HG02885 (cell line): ENCODE measurements at regions not wholly inside any gene's neighbourhood (a gene's known extent, or its start where the extent isn't known, plus 50 kb on each side); places are given as distances from the start of the nearest gene placed in this dataset.
"Not testable (repeated sequence)": the region's sequence is repeated elsewhere in the genome, so short reads cannot be mapped to it uniquely, and the experiment has no call there.

Experiments used
- ATAC-seq: cut with Tn5 transposase; IDR thresholded peaks from one replicate; pipeline ENCODE4 v1.9.1; 2021; ENCODE audit warnings: mild to moderate bottlenecking; ENCODE audit not compliant: unreplicated experiment, poor library complexity

- ATAC-seq = no peak
These were observed 85.5 kb downstream of the APIP start for GRCh38 chr11:34830648-34831047.

GRCh38 chr11:34830035-34830434 lies 86.1 kb downstream of the APIP start:
- no peak for ATAC-seq

- ATAC-seq = peak; percentile 45
These were observed 89.0 kb downstream of the APIP start for GRCh38 chr11:34827228-34827627.

- no peak for ATAC-seq
These were observed 89.8 kb downstream of the APIP start for GRCh38 chr11:34826384-34826726.

GRCh38 chr11:34825670-34826383 lies 90.4 kb downstream of the APIP start:
- no peak for ATAC-seq

GRCh38 chr11:34825315-34825669 lies 90.9 kb downstream of the APIP start:
- ATAC-seq = no peak

GRCh38 chr11:34824425-34824824 lies 91.8 kb downstream of the APIP start:
- no peak for ATAC-seq

- ATAC-seq = no peak
These were observed 92.5 kb downstream of the APIP start for GRCh38 chr11:34823639-34824038.

- ATAC-seq = no peak
These were observed 93.0 kb downstream of the APIP start for GRCh38 chr11:34823197-34823596.

GRCh38 chr11:34819740-34820482 lies 96.3 kb downstream of the APIP start:
- ATAC-seq = no peak

GRCh38 chr11:34817812-34818211 lies 98.4 kb downstream of the APIP start:
- ATAC-seq = not testable (repeated sequence)

- ATAC-seq = no peak
These were observed 99.4 kb downstream of the APIP start for GRCh38 chr11:34816698-34817213.

GRCh38 chr11:34812905-34813576 lies 103.1 kb downstream of the APIP start:
- ATAC-seq = no peak

- ATAC-seq = no peak
These were observed 104.3 kb downstream of the APIP start for GRCh38 chr11:34811858-34812257.

GRCh38 chr11:34810107-34810562 lies 106.0 kb downstream of the APIP start:
- no peak for ATAC-seq

GRCh38 chr11:34809191-34810106 lies 106.7 kb downstream of the APIP start:
- ATAC-seq = no peak

GRCh38 chr11:34806875-34807274 lies 109.3 kb downstream of the APIP start:
- no peak for ATAC-seq

- no peak for ATAC-seq
These were observed 110.2 kb downstream of the APIP start for GRCh38 chr11:34805937-34806336.

GRCh38 chr11:34799848-34800247 lies 116.3 kb downstream of the APIP start:
- no peak for ATAC-seq

GRCh38 chr11:34798985-34799384 lies 117.2 kb downstream of the APIP start:
- no peak for ATAC-seq
